Mesothelial cell of epicardium (in vitro differentiated cells): ENCODE measurements at regions not wholly inside any gene's neighbourhood (a gene's known extent, or its start where the extent isn't known, plus 50 kb on each side); places are given as distances from the start of the nearest gene placed in this dataset.

ENCODE experiments used
- DNase-seq, 2 experiments: peaks; one replicate each; pipeline ENCODE4 v3.0.0; 2021; ENCODE audit warnings: low spot score in 2 of 2; ENCODE audit not compliant: unreplicated experiment in 2 of 2
- H3K27ac Mint-ChIP-seq: 2 replicates; pipeline ENCODE4 v1.8.0; 2021; ENCODE audit warnings: mixed read lengths
- H3K27me3 Mint-ChIP-seq: 2 replicates; pipeline ENCODE4 v1.8.0; 2021; ENCODE audit warnings: low read depth, mixed read lengths
- H3K36me3 Mint-ChIP-seq: 2 replicates; pipeline ENCODE4 v1.8.0; 2021; ENCODE audit warnings: mixed read lengths
- H3K4me1 Mint-ChIP-seq: 2 replicates; pipeline ENCODE4 v1.8.0; 2021; ENCODE audit warnings: mixed read lengths
- H3K4me3 Mint-ChIP-seq: 2 replicates; pipeline ENCODE4 v1.8.0; 2021; ENCODE audit warnings: mild to moderate bottlenecking, moderate library complexity, mixed read lengths
- H3K9me3 Mint-ChIP-seq: 2 replicates; pipeline ENCODE4 v1.8.0; 2021; ENCODE audit warnings: mixed read lengths
- CTCF ChIP-seq: fragments of 200-600 bp; sonication (generic); IDR thresholded peaks from one replicate; pipeline ENCODE4 v1.5.0; 2021; ENCODE audit warnings: antibody characterized with exemption; ENCODE audit not compliant: unreplicated experiment

GRCh38 chr11:19321351-19321750 lies 80.6 kb upstream of the E2F8 start:
- Mint-ChIP-seq H3K9me3 (peaks cover 18% of the 10 kb centered on the region), H3K36me3 (no peaks in the 10 kb centered on the region), H3K27me3 (peaks cover 36% of the 10 kb centered on the region), H3K4me3 (no peak overlapping the region), H3K27ac (no peak overlapping the region), H3K4me1 (peaks cover 11% of the 10 kb centered on the region)
- no peak for DNase-seq
- no peak for TF ChIP-seq CTCF

DNA sequence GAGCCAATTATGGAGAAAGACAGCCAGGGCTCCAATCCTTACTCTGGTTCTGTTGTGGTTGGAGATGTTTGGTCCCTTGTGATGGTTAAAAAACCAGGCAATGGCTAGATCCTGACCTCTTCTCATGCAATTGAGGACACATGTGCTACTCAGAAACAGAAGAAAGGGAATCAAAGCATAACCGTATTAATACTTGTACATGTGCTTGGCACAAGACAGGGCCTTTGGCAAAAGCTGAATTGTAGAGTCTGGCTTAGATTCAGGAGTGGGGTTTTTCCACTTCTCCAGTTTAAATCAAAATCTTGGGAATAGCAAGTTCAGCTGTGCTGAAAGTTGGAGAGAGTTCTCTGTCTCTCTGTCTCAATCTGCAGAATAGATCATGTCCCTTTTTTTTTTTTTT lies 80.1 kb upstream of the E2F8 start:
- Mint-ChIP-seq H3K36me3 (no peaks in the 10 kb centered on the region), H3K27ac (no peak overlapping the region), H3K9me3 (peaks cover 18% of the 10 kb centered on the region), H3K4me1 (peaks cover 13% of the 10 kb centered on the region), H3K27me3 (peaks cover 36% of the 10 kb centered on the region), H3K4me3 (no peak overlapping the region)
- DNase-seq: no peak
- TF ChIP-seq CTCF: no peak

DNA sequence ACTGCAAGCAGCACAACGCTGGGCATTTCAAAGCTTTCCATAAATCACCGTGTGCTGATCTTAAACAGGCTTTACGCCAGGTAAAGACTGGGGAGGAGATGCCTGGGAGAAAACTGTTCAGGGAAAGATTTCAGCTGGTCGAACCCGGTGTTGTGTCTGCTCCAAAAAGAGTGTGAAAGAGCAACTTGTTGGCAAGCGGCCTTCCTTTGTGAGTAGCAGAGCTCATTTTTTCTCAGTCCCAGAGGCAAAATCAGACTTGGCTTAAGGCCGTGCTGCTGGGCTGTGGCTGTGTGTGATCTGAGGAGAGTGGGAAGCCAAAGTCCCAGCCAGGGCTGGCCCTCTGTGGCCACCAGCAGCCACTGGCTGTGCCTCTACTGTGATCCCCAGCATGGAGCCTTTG lies 75.7 kb upstream of the E2F8 start:
- TF ChIP-seq CTCF: no peak
- Mint-ChIP-seq H3K4me3 (no peak overlapping the region), H3K9me3 (peaks cover 5% of the 10 kb centered on the region), H3K4me1 (peaks cover 13% of the 10 kb centered on the region), H3K36me3 (no peaks in the 10 kb centered on the region), H3K27me3 (peaks cover 23% of the 10 kb centered on the region), H3K27ac (peak overlapping the region; percentile 41)
- no peak for DNase-seq

- Mint-ChIP-seq H3K27me3 (peaks cover 17% of the 10 kb centered on the region), H3K4me1 (peaks cover 13% of the 10 kb centered on the region), H3K36me3 (no peaks in the 10 kb centered on the region), H3K27ac (no peak overlapping the region), H3K9me3 (peaks cover 5% of the 10 kb centered on the region), H3K4me3 (no peak overlapping the region)
- DNase-seq: no peak
- no peak for TF ChIP-seq CTCF
Measured at GRCh38 chr11:19315511-19315910, 74.8 kb upstream of the E2F8 start.

DNA sequence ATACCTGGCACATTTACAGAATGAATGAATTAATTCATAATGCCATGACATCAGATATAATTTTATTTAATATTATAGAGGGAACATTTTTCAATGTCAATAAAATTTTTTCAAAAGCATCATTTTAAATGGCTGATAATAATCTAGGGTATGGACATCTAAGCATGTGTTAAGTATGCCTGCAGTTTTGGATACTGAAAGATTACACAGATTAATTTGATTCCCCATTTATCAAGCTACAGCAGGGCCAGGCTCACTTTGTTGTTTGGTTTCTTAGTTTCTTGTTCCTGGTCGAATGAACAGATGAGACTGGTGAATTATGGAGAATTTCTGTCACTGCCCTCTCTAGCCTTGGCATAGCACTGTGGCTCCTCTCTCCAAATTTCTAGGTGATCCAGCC lies 72.4 kb upstream of the E2F8 start:
- TF ChIP-seq CTCF: no peak
- H3K9me3 Mint-ChIP-seq: no peaks in the 10 kb centered on the region
- H3K36me3 Mint-ChIP-seq: no peaks in the 10 kb centered on the region
- no peak for DNase-seq
- H3K4me3 Mint-ChIP-seq: no peak overlapping the region
- peaks cover 17% of the 10 kb centered on the region for H3K4me1 Mint-ChIP-seq
- H3K27ac Mint-ChIP-seq: no peak overlapping the region
- peaks cover 2% of the 10 kb centered on the region for H3K27me3 Mint-ChIP-seq
